Type B pancreatic cell (in vitro differentiated cells): ENCODE measurements at regions not wholly inside any gene's neighbourhood (a gene's known extent, or its start where the extent isn't known, plus 50 kb on each side); places are given as distances from the start of the nearest gene placed in this dataset.

Source experiments
- DNase-seq: peaks from one replicate; pipeline ENCODE4 v3.0.0; 2021; ENCODE audit warnings: mixed read lengths; ENCODE audit not compliant: unreplicated experiment; ENCODE audit errors: extremely low spot score
- H3K27ac Mint-ChIP-seq: 2 replicates; pipeline ENCODE4 v1.8.0; 2021; ENCODE audit warnings: mild to moderate bottlenecking, mixed read lengths
- H3K27me3 Mint-ChIP-seq: 2 replicates; pipeline ENCODE4 v1.8.0; 2021; ENCODE audit warnings: mixed read lengths
- H3K36me3 Mint-ChIP-seq: 2 replicates; pipeline ENCODE4 v1.8.0; 2021; ENCODE audit warnings: mixed read lengths
- H3K4me1 Mint-ChIP-seq: one replicate; pipeline ENCODE4 v1.8.0; 2021; ENCODE audit warnings: mixed read lengths; ENCODE audit not compliant: unreplicated experiment
- H3K4me3 Mint-ChIP-seq: 2 replicates; pipeline ENCODE4 v1.8.0; 2021; ENCODE audit warnings: mild to moderate bottlenecking, mixed read lengths
- H3K9me3 Mint-ChIP-seq: 2 replicates; pipeline ENCODE4 v1.8.0; 2021; ENCODE audit warnings: mixed read lengths
- CTCF ChIP-seq: fragments of 200-600 bp; sonication (generic); conservative IDR thresholded peaks from 2 replicates; pipeline ENCODE4 v1.5.0; 2021; ENCODE audit warnings: antibody characterized with exemption, mild to moderate bottlenecking

GRCh38 chr10:43806831-43807640 lies 158.4 kb upstream of the ZNF32 start:
- DNase-seq = no peak
- Mint-ChIP-seq H3K4me1 (peaks cover 33% of the 10 kb centered on the region), H3K4me3 (no peak overlapping the region), H3K27me3 (peaks cover 6% of the 10 kb centered on the region), H3K9me3 (no peaks in the 10 kb centered on the region), H3K36me3 (no peaks in the 10 kb centered on the region), H3K27ac (no peak overlapping the region)
- no peak for TF ChIP-seq CTCF

GRCh38 chr10:43803791-43804190 lies 155.1 kb upstream of the ZNF32 start:
- H3K27me3 Mint-ChIP-seq = peaks cover 19% of the 10 kb centered on the region
- no peaks in the 10 kb centered on the region for H3K36me3 Mint-ChIP-seq
- H3K9me3 Mint-ChIP-seq = no peaks in the 10 kb centered on the region
- no peak overlapping the region for H3K4me3 Mint-ChIP-seq
- TF ChIP-seq CTCF = no peak
- no peak for DNase-seq
- peaks cover 17% of the 10 kb centered on the region for H3K4me1 Mint-ChIP-seq
- H3K27ac Mint-ChIP-seq = no peak overlapping the region

GRCh38 chr10:43802988-43803696 lies 154.5 kb upstream of the ZNF32 start:
- Mint-ChIP-seq H3K9me3 (no peaks in the 10 kb centered on the region), H3K36me3 (no peaks in the 10 kb centered on the region), H3K27ac (no peak overlapping the region), H3K4me3 (no peak overlapping the region), H3K27me3 (peaks cover 20% of the 10 kb centered on the region), H3K4me1 (peaks cover 17% of the 10 kb centered on the region)
- no peak for DNase-seq
- no peak for TF ChIP-seq CTCF

DNA sequence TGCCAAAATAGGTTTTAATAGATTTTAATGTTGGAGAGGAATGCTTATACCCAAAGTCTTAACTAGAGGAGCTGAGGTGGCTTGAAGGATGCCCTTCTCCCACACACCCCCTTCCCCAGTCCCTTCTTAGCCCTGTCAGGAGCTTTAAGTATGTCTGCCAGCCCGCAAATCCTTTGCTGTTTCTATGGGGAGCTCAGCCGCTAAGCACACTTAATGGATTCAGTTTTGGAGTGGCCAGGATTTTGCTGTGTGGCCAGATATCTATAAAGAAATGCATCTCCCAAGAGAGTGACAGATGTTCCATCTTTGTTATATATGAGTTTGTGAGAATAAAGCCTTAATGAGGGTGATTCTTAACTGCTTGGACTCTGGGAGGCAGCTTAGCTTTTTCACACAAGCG lies 152.9 kb upstream of the ZNF32 start:
- DNase-seq = no peak
- TF ChIP-seq CTCF = no peak
- Mint-ChIP-seq H3K27ac (no peak overlapping the region), H3K4me1 (peaks cover 14% of the 10 kb centered on the region), H3K36me3 (no peaks in the 10 kb centered on the region), H3K4me3 (no peak overlapping the region), H3K9me3 (no peaks in the 10 kb centered on the region), H3K27me3 (peaks cover 22% of the 10 kb centered on the region)

DNA sequence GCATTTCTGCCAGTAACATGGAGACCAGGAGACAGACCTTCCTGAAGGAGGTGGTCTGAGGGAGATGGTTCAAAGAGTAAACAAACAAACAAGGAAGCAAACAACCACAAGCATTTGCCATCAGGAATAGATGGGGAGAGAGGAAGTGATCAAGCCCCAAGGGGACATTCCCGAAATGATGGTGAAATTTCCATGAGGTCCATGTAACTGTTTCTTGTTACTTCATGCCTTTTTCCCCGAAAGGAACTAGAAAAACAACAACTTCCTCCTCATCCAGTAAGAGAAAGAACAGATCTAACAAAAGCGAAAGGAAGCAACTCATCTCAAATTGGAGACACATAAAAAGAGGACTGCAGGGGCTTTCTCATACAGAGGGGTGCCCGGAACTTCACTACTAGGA lies 152.5 kb upstream of the ZNF32 start:
- H3K27ac Mint-ChIP-seq = no peak overlapping the region
- no peaks in the 10 kb centered on the region for H3K36me3 Mint-ChIP-seq
- no peak for TF ChIP-seq CTCF
- H3K4me1 Mint-ChIP-seq = peaks cover 16% of the 10 kb centered on the region
- no peak for DNase-seq
- no peaks in the 10 kb centered on the region for H3K9me3 Mint-ChIP-seq
- no peak overlapping the region for H3K4me3 Mint-ChIP-seq
- H3K27me3 Mint-ChIP-seq = peaks cover 23% of the 10 kb centered on the region
